Neuronal stem cell (in vitro differentiated cells): ENCODE measurements at regions not wholly inside any gene's neighbourhood (a gene's known extent, or its start where the extent isn't known, plus 50 kb on each side); places are given as distances from the start of the nearest gene placed in this dataset.

ENCODE experiments used
- DNase-seq: peaks from one replicate; pipeline ENCODE4 v3.0.0-alpha.2; 2013; ENCODE audit warnings: low spot score
- H2AFZ ChIP-seq: one replicate; pipeline ENCODE4 v1.6.1; 2013; ENCODE audit warnings: mild to moderate bottlenecking, low read length, inconsistent platforms
- H2AK5ac ChIP-seq: 2 replicates; pipeline ENCODE4 v1.6.1; 2013; ENCODE audit warnings: low read depth, mild to moderate bottlenecking, inconsistent platforms, low read length, moderate library complexity, mixed read lengths
- H2BK120ac ChIP-seq: 2 replicates; pipeline ENCODE4 v1.6.1; 2013; ENCODE audit warnings: low read depth, mild to moderate bottlenecking, inconsistent platforms, low read length, moderate library complexity, mixed read lengths
- H2BK12ac ChIP-seq: one replicate; pipeline ENCODE4 v1.6.1; 2013; ENCODE audit warnings: low read length, inconsistent platforms
- H2BK15ac ChIP-seq: 2 replicates; pipeline ENCODE4 v1.6.1; 2013; ENCODE audit warnings: mild to moderate bottlenecking, low read length, inconsistent platforms, mixed read lengths
- H2BK5ac ChIP-seq: one replicate; pipeline ENCODE4 v1.6.1; 2013; ENCODE audit warnings: inconsistent platforms, mild to moderate bottlenecking, low read length, moderate library complexity
- H3K14ac ChIP-seq: one replicate; pipeline ENCODE4 v1.6.1; 2013; ENCODE audit warnings: low read length, inconsistent platforms
- H3K18ac ChIP-seq: 2 replicates; pipeline ENCODE4 v1.6.1; 2013; ENCODE audit warnings: low read length, inconsistent platforms
- H3K23ac ChIP-seq: 2 replicates; pipeline ENCODE4 v1.6.1; 2013; ENCODE audit warnings: low read depth, mild to moderate bottlenecking, mixed read lengths, low read length, inconsistent platforms; ENCODE audit not compliant: poor library complexity
- H3K27ac ChIP-seq: replicated peaks from 3 replicates; pipeline ENCODE4 v1.5.1; 2013; ENCODE audit warnings: low read length, inconsistent platforms
- H3K27me3 ChIP-seq, 3 experiments: 2 replicates each; pipeline ENCODE4 v1.6.1; 2013; ENCODE audit warnings: low read length in 3 of 3, mild to moderate bottlenecking in 2 of 3, inconsistent platforms in 1 of 3, low read depth in 1 of 3, mixed read lengths in 1 of 3, moderate library complexity in 1 of 3; ENCODE audit not compliant: control insufficient read depth in 3 of 3, insufficient read depth in 3 of 3
- H3K36me3 ChIP-seq, 2 donors: replicated peaks in 1 of 2; 2 replicates each; pipeline ENCODE4 v1.6.1; 2013; ENCODE audit warnings: low read length in 2 of 2; ENCODE audit not compliant: control insufficient read depth in 2 of 2, insufficient read depth in 2 of 2
- H3K4ac ChIP-seq: 2 replicates; pipeline ENCODE4 v1.6.1; 2013; ENCODE audit warnings: inconsistent platforms, mild to moderate bottlenecking, low read length, moderate library complexity
- H3K4me1 ChIP-seq, 2 donors: 1 replicate in 1 of 2; 2 replicates in 1 of 2; pipeline ENCODE4 v1.6.1; 2013; ENCODE audit warnings: low read length in 2 of 2, low read depth in 1 of 2; ENCODE audit not compliant: control insufficient read depth in 2 of 2, insufficient read depth in 1 of 2
- H3K4me2 ChIP-seq: one replicate; pipeline ENCODE4 v1.6.1; 2013; ENCODE audit warnings: mild to moderate bottlenecking, low read length, inconsistent platforms; ENCODE audit not compliant: insufficient read depth, poor library complexity, severe bottlenecking
- H3K4me3 ChIP-seq, 2 donors: 2 replicates each; pipeline ENCODE4 v1.5.1; 2013; ENCODE audit warnings: low read length in 2 of 2, mild to moderate bottlenecking in 2 of 2, inconsistent platforms in 1 of 2, moderate library complexity in 1 of 2
- H3K79me1 ChIP-seq: one replicate; pipeline ENCODE4 v1.6.1; 2013; ENCODE audit warnings: low read depth, mild to moderate bottlenecking, inconsistent platforms, low read length, moderate library complexity
- H3K9ac ChIP-seq: one replicate; pipeline ENCODE4 v1.6.1; 2013; ENCODE audit warnings: mild to moderate bottlenecking, low read depth, low read length, inconsistent platforms; ENCODE audit not compliant: poor library complexity
- H3K9me3 ChIP-seq, 2 donors: replicated peaks in 1 of 2; 2 replicates each; pipeline versions ENCODE3 to v1.6.1; 2013; ENCODE audit warnings: low read length in 2 of 2, mild to moderate bottlenecking in 2 of 2, inconsistent platforms in 1 of 2, low read depth in 1 of 2, mixed read lengths in 1 of 2, moderate library complexity in 1 of 2; ENCODE audit not compliant: control insufficient read depth in 2 of 2, insufficient read depth in 1 of 2
- H4K8ac ChIP-seq: one replicate; pipeline ENCODE4 v1.6.1; 2013; ENCODE audit warnings: low read depth, mild to moderate bottlenecking, inconsistent platforms, low read length, moderate library complexity
- H4K91ac ChIP-seq: one replicate; pipeline ENCODE4 v1.6.1; 2013; ENCODE audit warnings: low read length, low read depth, mild to moderate bottlenecking, inconsistent platforms; ENCODE audit not compliant: poor library complexity
- WGBS, 2 donors: extraction: QIAGEN DNeasy Blood & Tissue Kit; methylation state at CpG; one replicate each; pipeline ENCODE4 v1.1.7; 2013; ENCODE audit warnings: missing lambda C conversion rate in 2 of 2, mixed read lengths in 1 of 2; ENCODE audit not compliant: insufficient read length in 2 of 2, insufficient replicate concordance in 1 of 2; ENCODE audit errors: extremely low coverage in 2 of 2; 5-methylcytosine and 5-hydroxymethylcytosine counted together

DNA sequence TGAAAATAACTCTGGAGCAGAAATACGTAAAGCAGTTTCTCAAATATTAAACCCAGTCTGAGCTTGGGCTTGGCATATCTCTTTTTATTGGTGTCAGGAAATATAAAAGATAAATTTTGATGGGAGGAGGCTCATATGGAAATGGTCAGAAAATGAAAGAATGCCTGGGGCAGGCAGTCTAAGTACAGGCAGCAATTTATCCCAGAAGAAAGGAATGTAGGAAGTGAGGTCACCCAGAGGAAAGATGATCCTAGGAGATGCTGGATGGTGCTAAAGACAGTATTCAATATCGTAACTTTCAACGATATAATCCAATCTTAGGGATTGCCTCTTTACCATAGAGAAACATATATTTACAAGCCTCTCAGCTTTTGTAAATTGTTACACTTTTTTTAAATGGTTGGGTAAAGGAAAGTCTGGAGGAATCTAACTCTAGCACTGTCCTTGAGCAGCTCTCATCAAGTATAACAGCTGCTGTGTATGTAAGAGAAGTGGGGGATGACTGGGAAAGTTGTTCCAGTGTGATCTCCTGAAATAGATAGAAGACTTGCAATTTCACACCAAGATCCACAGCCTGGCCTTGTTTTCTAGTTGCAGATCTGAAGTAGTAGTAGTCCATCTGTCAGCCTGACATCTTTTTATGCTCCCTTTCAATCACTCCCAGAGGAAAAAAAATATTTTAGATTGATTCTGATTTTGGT is 256.9 kb upstream of the SASH1 start:
- no peak overlapping the region for H4K91ac ChIP-seq
- no peak overlapping the region for H2BK120ac ChIP-seq
- H3K4ac ChIP-seq: no peak overlapping the region
- peaks cover 0 to 5% of the 10 kb centered on the region in 2 donors for H3K9me3 ChIP-seq
- H3K27ac ChIP-seq: no peak overlapping the region
- no peak overlapping the region for H3K23ac ChIP-seq
- H3K27me3 ChIP-seq: no peaks in the 10 kb centered on the region
- H2BK12ac ChIP-seq: no peak overlapping the region
- H3K4me1 ChIP-seq: peaks cover 0 to 12% of the 10 kb centered on the region in 2 donors
- H3K4me2 ChIP-seq: no peak overlapping the region
- no peaks in the 10 kb centered on the region for H3K79me1 ChIP-seq
- no peak overlapping the region for H3K14ac ChIP-seq
- no peak overlapping the region for H3K18ac ChIP-seq
- no peak overlapping the region for H3K9ac ChIP-seq
- H4K8ac ChIP-seq: no peak overlapping the region
- H2BK5ac ChIP-seq: no peak overlapping the region
- no CpG with 5 or more reads among the region's 3 CpGs for WGBS, 2 donors
- no peak for DNase-seq
- H2BK15ac ChIP-seq: no peak overlapping the region
- no peak overlapping the region for H3K4me3 ChIP-seq
- no peaks in the 10 kb centered on the region for H3K36me3 ChIP-seq
- no peak overlapping the region for H2AK5ac ChIP-seq
- H2AFZ ChIP-seq: no peak overlapping the region

DNA sequence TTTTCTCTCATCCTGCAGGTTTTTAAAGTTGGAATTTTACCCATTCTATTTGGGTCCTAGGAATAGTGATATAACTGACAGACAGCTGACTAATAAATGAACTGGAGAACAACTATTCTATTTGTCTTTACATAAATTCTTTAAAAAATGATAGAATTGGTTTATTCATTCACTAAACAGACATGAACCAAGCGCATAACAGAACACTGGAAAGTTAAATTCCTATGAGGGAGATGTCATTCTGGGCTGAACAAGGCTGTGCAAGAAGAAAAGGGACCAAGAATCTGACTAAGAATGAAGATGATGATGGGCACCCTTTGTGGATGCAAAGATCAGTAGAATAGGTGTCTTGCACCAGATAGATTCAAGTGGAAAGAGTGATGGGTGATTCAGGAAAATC is 256.3 kb upstream of the SASH1 start:
- no CpG with 5 or more reads among the region's 1 CpG for WGBS, 2 donors
- no peak overlapping the region for H2AK5ac ChIP-seq
- no peak overlapping the region for H3K14ac ChIP-seq
- no peak overlapping the region for H2BK120ac ChIP-seq
- H3K4me2 ChIP-seq: no peak overlapping the region
- peaks cover 0 to 12% of the 10 kb centered on the region in 2 donors for H3K4me1 ChIP-seq
- no peak overlapping the region for H3K23ac ChIP-seq
- H3K18ac ChIP-seq: no peak overlapping the region
- H3K27me3 ChIP-seq: no peaks in the 10 kb centered on the region
- H2BK15ac ChIP-seq: no peak overlapping the region
- no peak overlapping the region for H4K91ac ChIP-seq
- H3K4me3 ChIP-seq: no peak overlapping the region
- H2BK12ac ChIP-seq: no peak overlapping the region
- no peaks in the 10 kb centered on the region for H3K36me3 ChIP-seq
- DNase-seq: no peak
- H3K9me3 ChIP-seq: peaks cover 0 to 8% of the 10 kb centered on the region in 2 donors
- H2BK5ac ChIP-seq: no peak overlapping the region
- H4K8ac ChIP-seq: no peak overlapping the region
- H3K79me1 ChIP-seq: no peaks in the 10 kb centered on the region
- no peak overlapping the region for H2AFZ ChIP-seq
- H3K4ac ChIP-seq: no peak overlapping the region
- H3K27ac ChIP-seq: no peak overlapping the region
- H3K9ac ChIP-seq: no peak overlapping the region

DNA sequence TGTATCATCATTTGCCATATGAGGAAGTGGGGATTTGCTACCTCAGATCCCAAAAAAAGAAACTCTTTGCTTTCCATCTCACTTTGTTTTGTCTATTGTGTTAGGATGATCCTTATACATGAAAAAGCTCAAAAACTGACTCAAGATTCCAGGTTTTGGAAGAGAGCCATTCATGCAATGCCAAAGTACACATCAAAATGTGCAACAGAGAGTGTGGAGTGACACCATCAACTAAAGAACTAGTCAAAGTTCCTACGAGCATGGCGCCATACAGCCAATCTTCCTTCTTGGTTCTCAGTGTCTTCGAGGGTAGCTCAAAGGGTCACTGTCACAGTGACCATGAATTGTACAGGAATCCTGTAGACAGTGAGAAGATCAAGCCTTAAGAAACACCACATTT is 255.8 kb upstream of the SASH1 start:
- H3K4me2 ChIP-seq: no peak overlapping the region
- DNase-seq: no peak
- no peak overlapping the region for H2BK12ac ChIP-seq
- no peak overlapping the region for H2AK5ac ChIP-seq
- no peak overlapping the region for H4K8ac ChIP-seq
- peaks cover 0 to 8% of the 10 kb centered on the region in 2 donors for H3K9me3 ChIP-seq
- H3K18ac ChIP-seq: no peak overlapping the region
- H3K79me1 ChIP-seq: no peaks in the 10 kb centered on the region
- no peak overlapping the region for H3K9ac ChIP-seq
- no peak overlapping the region for H2BK120ac ChIP-seq
- no peak overlapping the region for H3K23ac ChIP-seq
- WGBS, 2 donors: no CpG with 5 or more reads among the region's 3 CpGs
- peaks cover 0 to 10% of the 10 kb centered on the region in 2 donors for H3K4me1 ChIP-seq
- no peak overlapping the region for H2BK5ac ChIP-seq
- H3K14ac ChIP-seq: no peak overlapping the region
- H4K91ac ChIP-seq: no peak overlapping the region
- H3K4ac ChIP-seq: no peak overlapping the region
- no peak overlapping the region for H2AFZ ChIP-seq
- no peak overlapping the region for H3K27ac ChIP-seq
- H3K27me3 ChIP-seq: no peaks in the 10 kb centered on the region
- H3K4me3 ChIP-seq: no peak overlapping the region
- H3K36me3 ChIP-seq: no peaks in the 10 kb centered on the region
- H2BK15ac ChIP-seq: no peak overlapping the region

DNA sequence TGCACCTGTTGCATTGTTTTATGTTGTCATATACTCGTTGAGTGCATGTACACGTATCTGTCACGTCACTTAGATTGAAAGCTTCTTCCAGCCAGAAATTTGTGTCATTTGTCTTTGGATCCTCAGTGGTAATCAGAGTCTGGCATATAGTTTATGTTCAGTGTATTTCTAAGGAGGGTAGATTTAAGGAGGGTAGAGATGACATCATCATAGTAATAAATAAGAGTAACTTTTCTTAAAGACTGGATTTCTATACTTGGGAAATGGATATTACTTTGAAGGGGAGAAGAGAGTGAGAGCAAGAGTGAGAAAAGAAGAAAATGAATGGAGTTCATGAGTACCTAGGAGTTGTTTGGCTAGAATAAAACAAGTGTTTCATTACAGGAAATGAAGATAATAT is 255.0 kb upstream of the SASH1 start:
- peaks cover 0 to 2% of the 10 kb centered on the region in 2 donors for H3K4me1 ChIP-seq
- H3K27me3 ChIP-seq: no peaks in the 10 kb centered on the region
- no peak overlapping the region for H4K91ac ChIP-seq
- H3K27ac ChIP-seq: no peak overlapping the region
- no peaks in the 10 kb centered on the region for H3K79me1 ChIP-seq
- no peak overlapping the region for H2BK12ac ChIP-seq
- H3K4me2 ChIP-seq: no peak overlapping the region
- no peak overlapping the region for H3K4ac ChIP-seq
- H2AFZ ChIP-seq: no peak overlapping the region
- H2BK5ac ChIP-seq: no peak overlapping the region
- H2AK5ac ChIP-seq: no peak overlapping the region
- no peak overlapping the region for H4K8ac ChIP-seq
- no peak overlapping the region for H2BK120ac ChIP-seq
- H3K23ac ChIP-seq: no peak overlapping the region
- no CpG with 5 or more reads among the region's 3 CpGs for WGBS, 2 donors
- DNase-seq: no peak
- no peak overlapping the region for H3K4me3 ChIP-seq
- H3K18ac ChIP-seq: no peak overlapping the region
- H3K9me3 ChIP-seq: peaks cover 0 to 8% of the 10 kb centered on the region in 2 donors
- no peak overlapping the region for H3K14ac ChIP-seq
- no peaks in the 10 kb centered on the region for H3K36me3 ChIP-seq
- H3K9ac ChIP-seq: no peak overlapping the region
- H2BK15ac ChIP-seq: no peak overlapping the region
